Kidney (tissue), 13 donors: ENCODE measurements at regions not wholly inside any gene's neighbourhood (a gene's known extent, or its start where the extent isn't known, plus 50 kb on each side); places are given as distances from the start of the nearest gene placed in this dataset.

ENCODE experiments used
- DNase-seq, 5 donors: peaks; one replicate each; pipeline ENCODE4 v3.0.0-alpha.2; 2013 to 2020
- FAIRE-seq: peaks from 2 replicates; lab custom pipeline; 2012; peaks lifted over from hg19 to GRCh38; lab: Jason Lieb, UNC
- H3K27ac ChIP-seq, 2 donors: one replicate each; pipeline ENCODE4 v1.7.0; 2013; ENCODE audit warnings: low read depth in 2 of 2, low read length in 2 of 2, inconsistent platforms in 1 of 2
- H3K27me3 ChIP-seq: one replicate; pipeline ENCODE4 v1.7.1; 2013; ENCODE audit warnings: low read length, inconsistent platforms; ENCODE audit not compliant: control insufficient read depth, insufficient read depth
- H3K36me3 ChIP-seq, 3 donors: one replicate each; pipeline versions ENCODE4 v1.7.0 to v1.7.1; 2013; ENCODE audit warnings: low read length in 3 of 3, control low read depth in 1 of 3, inconsistent platforms in 1 of 3; ENCODE audit not compliant: insufficient read depth in 3 of 3, control insufficient read depth in 2 of 3
- H3K4me1 ChIP-seq, 3 donors: one replicate each; pipeline versions ENCODE4 v1.7.0 to v1.7.1; 2013; ENCODE audit warnings: low read length in 3 of 3, inconsistent platforms in 1 of 3, low read depth in 1 of 3; ENCODE audit not compliant: control insufficient read depth in 2 of 3, insufficient read depth in 2 of 3
- H3K4me3 ChIP-seq, 3 donors: one replicate each; pipeline versions ENCODE4 v1.7.0 to v1.8.1; 2013; ENCODE audit warnings: low read length in 3 of 3, control low read depth in 1 of 3, inconsistent platforms in 1 of 3
- H3K9ac ChIP-seq, 3 donors: one replicate each; pipeline versions ENCODE4 v1.7.0 to v1.7.1; 2013; ENCODE audit warnings: low read length in 3 of 3, control low read depth in 1 of 3, inconsistent platforms in 1 of 3
- H3K9me3 ChIP-seq, 3 donors: one replicate each; pipeline versions ENCODE4 v1.7.0 to v1.7.1; 2013; ENCODE audit warnings: low read length in 3 of 3, control low read depth in 1 of 3, inconsistent platforms in 1 of 3; ENCODE audit not compliant: control insufficient read depth in 2 of 3, insufficient read depth in 1 of 3
- CTCF ChIP-seq: IDR thresholded peaks from 3 replicates; pipeline ENCODE4 v1.5.1; 2012; ENCODE audit warnings: mild to moderate bottlenecking, moderate library complexity, borderline replicate concordance; ENCODE audit not compliant: insufficient read depth; ENCODE audit errors: extremely low read depth
- intact Hi-C: fragments of 100-400 bp; cut with DNase I; formaldehyde crosslinking; loops from one replicate; pipeline ENCODE4 v1.11.1; 2022
- donor health status: control.
- donor health status: control.
- donor health status: control.
- donor health status: control.
- donor health status: control.
- donor health status: DM: yes; HTN: yes; CAD: no.
- donor health status: Normal renal cell carcinoma (clear cell type).

DNA sequence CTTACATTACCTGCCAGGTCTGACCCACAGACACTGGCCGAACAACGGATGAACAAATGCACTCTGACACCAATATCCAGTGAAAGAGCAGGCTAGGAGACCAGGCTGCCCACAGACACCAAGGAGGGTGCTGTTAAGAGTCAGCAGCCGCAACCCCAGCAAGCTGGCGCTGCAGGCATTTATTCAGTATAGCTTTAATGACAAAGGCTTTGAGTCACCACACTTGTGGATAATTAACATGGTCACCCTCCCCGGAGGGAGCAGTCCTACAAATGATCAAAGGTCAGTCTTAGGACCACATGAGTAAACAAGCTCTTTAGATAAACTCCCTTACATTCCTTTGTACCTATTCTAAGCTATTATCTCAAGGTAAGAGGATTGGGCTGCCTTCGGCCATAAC is 368.5 kb upstream of the GRID2 start:
- DNase-seq (no peak), FAIRE-seq (no peak)
- no peaks in the 10 kb centered on the region for H3K4me1 ChIP-seq
- H3K9ac ChIP-seq, result no peak overlapping the region
- H3K9me3 ChIP-seq, result peaks cover 0 to 3% (median 0%) of the 10 kb centered on the region in 3 donors
- H3K27me3 ChIP-seq, result no peaks in the 10 kb centered on the region
- TF ChIP-seq CTCF, result no peak
- H3K36me3 ChIP-seq, result no peaks in the 10 kb centered on the region
- no peak overlapping the region for H3K4me3 ChIP-seq
- no peak overlapping the region for H3K27ac ChIP-seq
- intact Hi-C loops, result no loop called here

- H3K4me1 ChIP-seq, result no peaks in the 10 kb centered on the region
- H3K9me3 ChIP-seq, result peaks cover 0 to 3% (median 0%) of the 10 kb centered on the region in 3 donors
- intact Hi-C loops, result no loop called here
- no peak overlapping the region for H3K9ac ChIP-seq
- no peak for FAIRE-seq
- no peak overlapping the region for H3K27ac ChIP-seq
- no peaks in the 10 kb centered on the region for H3K36me3 ChIP-seq
- DNase-seq, result peak in 1 of 5 donors; percentile 37
- TF ChIP-seq CTCF, result no peak
- H3K27me3 ChIP-seq, result no peaks in the 10 kb centered on the region
- H3K4me3 ChIP-seq, result no peak overlapping the region
Measured at GRCh38 chr4:91936311-91936710, 367.5 kb upstream of the GRID2 start.

DNA sequence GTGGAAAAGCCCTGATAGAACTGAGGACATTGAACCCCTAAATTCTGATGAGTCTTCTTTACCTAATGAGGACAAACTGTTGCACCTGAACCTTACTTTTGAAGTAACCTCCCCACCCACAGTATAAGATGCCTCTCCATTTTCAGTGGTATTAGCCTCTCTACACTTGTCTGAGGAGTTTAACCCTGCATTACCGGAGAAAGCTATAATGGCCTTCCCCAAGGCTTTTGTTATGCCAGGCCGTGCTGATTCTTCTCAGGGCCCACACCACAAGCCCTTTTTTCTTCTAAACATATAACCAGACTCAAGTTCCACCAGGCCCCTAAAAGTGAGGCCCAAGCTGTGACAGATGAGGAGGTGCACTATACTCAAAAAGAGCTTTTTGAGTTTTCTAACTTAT is 345.8 kb upstream of the GRID2 start:
- Histone ChIP-seq H3K4me1 (no peaks in the 10 kb centered on the region), H3K36me3 (no peaks in the 10 kb centered on the region), H3K9me3 (no peaks in the 10 kb centered on the region), H3K27ac (no peak overlapping the region), H3K9ac (no peak overlapping the region), H3K27me3 (no peaks in the 10 kb centered on the region), H3K4me3 (no peak overlapping the region)
- TF ChIP-seq CTCF, result no peak
- intact Hi-C loops, result no loop called here
- FAIRE-seq (no peak), DNase-seq (no peak)

DNA sequence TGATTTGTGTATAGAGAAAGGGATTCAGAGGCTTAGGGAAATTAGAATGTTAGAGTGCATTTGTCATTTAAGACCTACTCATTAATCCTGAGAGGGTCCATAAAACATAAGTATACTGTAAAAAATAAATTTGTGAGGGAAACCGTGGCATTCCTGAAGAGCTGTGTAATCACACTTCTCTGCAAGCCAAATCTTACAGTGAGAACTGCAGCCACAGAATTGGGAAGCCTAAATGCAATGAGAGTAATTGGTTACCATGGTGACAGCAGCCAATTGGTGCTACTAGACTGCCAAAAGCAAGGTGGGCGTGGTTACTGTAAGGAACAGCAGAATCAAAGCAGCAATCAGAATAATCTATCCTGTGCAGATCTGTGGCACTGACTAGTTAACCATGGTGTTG is 345.2 kb upstream of the GRID2 start:
- H3K9ac ChIP-seq, result no peak overlapping the region
- FAIRE-seq (no peak), DNase-seq (peak in 1 of 5 donors; percentile 2)
- H3K27ac ChIP-seq, result no peak overlapping the region
- intact Hi-C loops, result no loop called here
- TF ChIP-seq CTCF, result no peak
- H3K4me1 ChIP-seq, result no peaks in the 10 kb centered on the region
- no peak overlapping the region for H3K4me3 ChIP-seq
- H3K27me3 ChIP-seq, result no peaks in the 10 kb centered on the region
- H3K9me3 ChIP-seq, result no peaks in the 10 kb centered on the region
- no peaks in the 10 kb centered on the region for H3K36me3 ChIP-seq
